22Rv1 (cell line): ENCODE measurements at regions not wholly inside any gene's neighbourhood (a gene's known extent, or its start where the extent isn't known, plus 50 kb on each side); places are given as distances from the start of the nearest gene placed in this dataset.

Source experiments
- ZFX ChIP-seq: fragments of 450-650 bp; IDR thresholded peaks from 2 replicates; pipeline ENCODE4 v1.6.1; 2017; ENCODE audit warnings: antibody characterized with exemption, borderline replicate concordance
- TF ChIP-seq, protein P1 (sequence below): fragments of 450-650 bp; IDR thresholded peaks from 2 replicates; pipeline ENCODE4 v1.5.1; 2017; ENCODE audit warnings: mild to moderate bottlenecking

DNA sequence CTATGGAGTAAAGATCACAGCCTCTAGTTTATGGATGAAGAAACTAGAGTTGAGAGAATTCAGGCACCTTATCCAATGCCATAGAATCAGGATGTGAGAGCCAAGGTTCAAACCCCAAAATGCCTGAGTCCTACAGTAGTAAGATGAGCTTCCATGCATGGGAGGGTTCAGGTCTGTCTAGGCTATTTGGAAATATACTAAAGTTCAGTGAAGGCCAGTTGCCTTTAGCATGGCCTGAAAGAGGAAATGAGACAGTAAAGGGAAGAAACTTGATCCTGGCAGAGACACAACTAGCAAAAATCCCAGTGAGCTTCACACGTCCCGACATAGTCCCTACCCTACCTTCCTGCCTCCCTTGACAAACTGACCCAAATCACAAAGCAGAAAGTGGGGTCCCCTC, 317.0 kb downstream of the RASEF start:
- TF ChIP-seq, protein P1, sequence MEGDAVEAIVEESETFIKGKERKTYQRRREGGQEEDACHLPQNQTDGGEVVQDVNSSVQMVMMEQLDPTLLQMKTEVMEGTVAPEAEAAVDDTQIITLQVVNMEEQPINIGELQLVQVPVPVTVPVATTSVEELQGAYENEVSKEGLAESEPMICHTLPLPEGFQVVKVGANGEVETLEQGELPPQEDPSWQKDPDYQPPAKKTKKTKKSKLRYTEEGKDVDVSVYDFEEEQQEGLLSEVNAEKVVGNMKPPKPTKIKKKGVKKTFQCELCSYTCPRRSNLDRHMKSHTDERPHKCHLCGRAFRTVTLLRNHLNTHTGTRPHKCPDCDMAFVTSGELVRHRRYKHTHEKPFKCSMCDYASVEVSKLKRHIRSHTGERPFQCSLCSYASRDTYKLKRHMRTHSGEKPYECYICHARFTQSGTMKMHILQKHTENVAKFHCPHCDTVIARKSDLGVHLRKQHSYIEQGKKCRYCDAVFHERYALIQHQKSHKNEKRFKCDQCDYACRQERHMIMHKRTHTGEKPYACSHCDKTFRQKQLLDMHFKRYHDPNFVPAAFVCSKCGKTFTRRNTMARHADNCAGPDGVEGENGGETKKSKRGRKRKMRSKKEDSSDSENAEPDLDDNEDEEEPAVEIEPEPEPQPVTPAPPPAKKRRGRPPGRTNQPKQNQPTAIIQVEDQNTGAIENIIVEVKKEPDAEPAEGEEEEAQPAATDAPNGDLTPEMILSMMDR, result no peak
- TF ChIP-seq ZFX, result no peak
